MM.1S (cell line): ENCODE measurements at regions not wholly inside any gene's neighbourhood (a gene's known extent, or its start where the extent isn't known, plus 50 kb on each side); places are given as distances from the start of the nearest gene placed in this dataset.

ENCODE experiments used
- DNase-seq: peaks from one replicate; pipeline ENCODE4 v3.0.0-alpha.2; 2015
- H2AFZ ChIP-seq: fragments of 300-600 bp; sonication (generic); 2 replicates; pipeline ENCODE4 v1.6.0; 2016; ENCODE audit warnings: antibody characterized with exemption, low read length
- H3F3A ChIP-seq: fragments of 300-600 bp; sonication (generic); 2 replicates; pipeline ENCODE4 v1.6.1; 2016; ENCODE audit warnings: mild to moderate bottlenecking, antibody characterized with exemption, low read length, moderate library complexity, mixed read lengths; ENCODE audit not compliant: insufficient read depth
- H3K27ac ChIP-seq: fragments of 300-600 bp; sonication (generic); 2 replicates; pipeline ENCODE4 v1.5.1; 2016; ENCODE audit warnings: mild to moderate bottlenecking, low read length
- H3K27me3 ChIP-seq: fragments of 300-600 bp; sonication (generic); replicated peaks from 2 replicates; pipeline ENCODE4 v1.6.0; 2016; ENCODE audit warnings: low read length; ENCODE audit not compliant: insufficient read depth
- H3K36me3 ChIP-seq: fragments of 300-600 bp; sonication (generic); replicated peaks from 2 replicates; pipeline ENCODE4 v1.6.1; 2016; ENCODE audit warnings: mild to moderate bottlenecking, low read length, mixed read lengths; ENCODE audit not compliant: insufficient read depth
- H3K4me1 ChIP-seq: fragments of 300-600 bp; sonication (generic); 2 replicates; pipeline ENCODE4 v1.6.1; 2016; ENCODE audit warnings: low read length, mixed read lengths
- H3K4me2 ChIP-seq: fragments of 300-600 bp; sonication (generic); 2 replicates; pipeline ENCODE4 v1.6.0; 2016; ENCODE audit warnings: low read depth, low read length
- H3K4me3 ChIP-seq: fragments of 300-600 bp; sonication (generic); 2 replicates; pipeline ENCODE4 v1.5.1; 2016; ENCODE audit warnings: low read length, mixed read lengths
- H3K79me2 ChIP-seq: fragments of 300-600 bp; sonication (generic); 2 replicates; pipeline ENCODE4 v1.6.1; 2016; ENCODE audit warnings: mixed run types, low read length, mixed read lengths
- H3K9ac ChIP-seq: fragments of 300-600 bp; sonication (generic); 2 replicates; pipeline ENCODE4 v1.6.1; 2016; ENCODE audit warnings: low read length, mixed read lengths
- H3K9me2 ChIP-seq: fragments of 300-600 bp; sonication (generic); replicated peaks from 2 replicates; pipeline ENCODE4 v1.6.1; 2016; ENCODE audit warnings: mild to moderate bottlenecking, low read length, mixed read lengths; ENCODE audit not compliant: insufficient read depth
- H3K9me3 ChIP-seq: fragments of 300-600 bp; sonication (generic); replicated peaks from 2 replicates; pipeline ENCODE4 v1.6.1; 2016; ENCODE audit warnings: mild to moderate bottlenecking, low read length, mixed read lengths; ENCODE audit not compliant: insufficient read depth
- H4K20me1 ChIP-seq: fragments of 300-600 bp; sonication (generic); 2 replicates; pipeline ENCODE4 v1.6.1; 2016; ENCODE audit warnings: mild to moderate bottlenecking, low read length, moderate library complexity, mixed read lengths; ENCODE audit not compliant: insufficient read depth
- CTCF ChIP-seq: fragments of 300-600 bp; sonication (generic); IDR thresholded peaks from 2 replicates; pipeline ENCODE4 v1.5.1; 2016; ENCODE audit warnings: antibody characterized with exemption, low read length, mixed read lengths
- EZH2 ChIP-seq: fragments of 300-600 bp; sonication (generic); optimal IDR thresholded peaks from 2 replicates; pipeline ENCODE3; 2017; ENCODE audit warnings: low read depth, mild to moderate bottlenecking, antibody characterized with exemption, low read length, mixed read lengths
- EZH2phosphoT487 ChIP-seq: fragments of 300-600 bp; sonication (generic); IDR thresholded peaks from 2 replicates; pipeline ENCODE4 v1.6.1; 2018; ENCODE audit warnings: antibody characterized with exemption, low read length

GRCh38 chr6:167426084-167426483, 101.2 kb downstream of the TTLL2 start:
- H3K36me3 ChIP-seq, result no peaks in the 10 kb centered on the region
- no peak overlapping the region for H3K4me2 ChIP-seq
- no peak overlapping the region for H3K9ac ChIP-seq
- TF ChIP-seq CTCF, result no peak
- no peak for TF ChIP-seq EZH2phosphoT487
- no peak for TF ChIP-seq EZH2
- no peaks in the 10 kb centered on the region for H3K27me3 ChIP-seq
- H3F3A ChIP-seq, result no peaks in the 10 kb centered on the region
- H3K27ac ChIP-seq, result no peak overlapping the region
- H3K9me3 ChIP-seq, result no peaks in the 10 kb centered on the region
- no peak for DNase-seq
- no peak overlapping the region for H3K4me3 ChIP-seq
- no peak overlapping the region for H2AFZ ChIP-seq
- no peaks in the 10 kb centered on the region for H3K79me2 ChIP-seq
- no peaks in the 10 kb centered on the region for H4K20me1 ChIP-seq
- H3K4me1 ChIP-seq, result no peaks in the 10 kb centered on the region
- H3K9me2 ChIP-seq, result no peaks in the 10 kb centered on the region

GRCh38 chr6:167426651-167427050, 101.8 kb downstream of the TTLL2 start:
- Histone ChIP-seq H3K27ac (no peak overlapping the region), H2AFZ (no peak overlapping the region), H3K4me1 (no peaks in the 10 kb centered on the region), H3K9me3 (no peaks in the 10 kb centered on the region), H3K27me3 (no peaks in the 10 kb centered on the region), H3K4me3 (no peak overlapping the region), H4K20me1 (no peaks in the 10 kb centered on the region), H3K9ac (no peak overlapping the region), H3K4me2 (no peak overlapping the region), H3F3A (no peaks in the 10 kb centered on the region), H3K36me3 (no peaks in the 10 kb centered on the region), H3K9me2 (no peaks in the 10 kb centered on the region), H3K79me2 (no peaks in the 10 kb centered on the region)
- TF ChIP-seq CTCF (no peak), EZH2 (no peak), EZH2phosphoT487 (no peak)
- no peak for DNase-seq

- TF ChIP-seq CTCF, result no peak
- no peak for TF ChIP-seq EZH2phosphoT487
- TF ChIP-seq EZH2, result no peak
- H3K4me2 ChIP-seq, result no peak overlapping the region
- H3K27me3 ChIP-seq, result no peaks in the 10 kb centered on the region
Measured at GRCh38 chr6:167428664-167429333, 103.9 kb downstream of the TTLL2 start.

More at GRCh38 chr6:167428664-167429333, 103.9 kb downstream of the TTLL2 start:
- no peak overlapping the region for H3K4me3 ChIP-seq
- no peak overlapping the region for H3K27ac ChIP-seq
- H4K20me1 ChIP-seq, result no peaks in the 10 kb centered on the region
- H3K9me3 ChIP-seq, result no peaks in the 10 kb centered on the region
- no peak overlapping the region for H3K9ac ChIP-seq
- no peaks in the 10 kb centered on the region for H3K4me1 ChIP-seq
- H3F3A ChIP-seq, result no peaks in the 10 kb centered on the region
- H3K79me2 ChIP-seq, result no peaks in the 10 kb centered on the region
- no peak for DNase-seq
- no peaks in the 10 kb centered on the region for H3K36me3 ChIP-seq
- H2AFZ ChIP-seq, result no peak overlapping the region
- H3K9me2 ChIP-seq, result no peaks in the 10 kb centered on the region
